K562 (cell line): ENCODE measurements at regions not wholly inside any gene's neighbourhood (a gene's known extent, or its start where the extent isn't known, plus 50 kb on each side); places are given as distances from the start of the nearest gene placed in this dataset.

ENCODE experiments used
- ATAC-seq: fragments of 200-7000 bp; cut with Tn5 transposase; 3 replicates; pipeline ENCODE4 v1.9.1; 2020; ENCODE audit warnings: moderate library complexity
- BruUV-seq: library from RNA; stranded (reverse); fragments of 400-500 nt; replicated peaks from 2 replicates; lab custom pipeline; 2021; lab: Mats Ljungman, UMichigan
- CTCF ChIA-PET: fragments of 300-600 bp; formaldehyde crosslinking; extraction: SDS; loops from one replicate; lab custom pipeline; 2021; ENCODE audit warnings: low intra/inter-chr PET ratio; lab: Yijun Ruan, JAX
- POLR2A ChIA-PET: fragments of 300-600, 350-650 bp; sonication (Branson Sonifier 250); formaldehyde crosslinking; extraction: SDS; loops from one replicate; lab custom pipeline; 2021; ENCODE audit warnings: antibody characterized with exemption, inconsistent platforms; lab: Yijun Ruan, JAX
- DNase-seq, 4 experiments: peaks; one replicate each; pipeline versions ENCODE4 v3.0.0 to v3.0.0-alpha.2; 2011 to 2018; ENCODE audit warnings: low spot score in 3 of 4, mixed read lengths in 3 of 4; ENCODE audit errors: extremely low read depth in 1 of 4
- FAIRE-seq: peaks from 2 replicates; lab custom pipeline; 2011; peaks lifted over from hg19 to GRCh38; lab: Jason Lieb, UNC
- H2AFZ ChIP-seq: 2 replicates; pipeline ENCODE4 v1.6.0; 2011; ENCODE audit warnings: low read depth, low read length, control low read depth, inconsistent platforms
- H3K27ac ChIP-seq: fragments of 200-600 bp; 3 replicates; pipeline ENCODE4 v1.8.0; 2011; ENCODE audit warnings: low read depth, mild to moderate bottlenecking, control low read depth, inconsistent platforms, low read length, moderate library complexity, mixed read lengths; ENCODE audit errors: extremely low read depth
- H3K27me3 ChIP-seq, 2 experiments: fragments of 300-600 bp in 1 of 2; 2 replicates in 1 of 2; 3 replicates in 1 of 2; pipeline versions ENCODE4 v1.6.0 to v1.8.0; 2011; ENCODE audit warnings: inconsistent platforms in 2 of 2, low read length in 2 of 2, mild to moderate bottlenecking in 1 of 2, mixed read lengths in 1 of 2, moderate library complexity in 1 of 2; ENCODE audit not compliant: control insufficient read depth in 2 of 2, insufficient read depth in 2 of 2
- H3K36me3 ChIP-seq: fragments of 300-600 bp; 3 replicates; pipeline ENCODE4 v1.8.0; 2011; ENCODE audit warnings: mild to moderate bottlenecking, low read length, inconsistent platforms; ENCODE audit not compliant: control insufficient read depth, insufficient read depth
- H3K4me1 ChIP-seq, 2 experiments: fragments of 200-600 bp in 1 of 2; replicated peaks in 1 of 2; 2 replicates in 1 of 2; 3 replicates in 1 of 2; pipeline versions ENCODE4 v1.5.1 to v1.8.0; 2011; ENCODE audit warnings: inconsistent platforms in 2 of 2, low read length in 2 of 2, mild to moderate bottlenecking in 1 of 2, mixed read lengths in 1 of 2, moderate library complexity in 1 of 2; ENCODE audit not compliant: control insufficient read depth in 2 of 2, insufficient read depth in 2 of 2
- H3K4me2 ChIP-seq: 2 replicates; pipeline ENCODE4 v1.6.1; 2011; ENCODE audit warnings: low read length, control low read depth, inconsistent platforms, mixed read lengths; ENCODE audit not compliant: insufficient read depth
- H3K4me3 ChIP-seq: fragments of 200-600 bp; sonication (generic), shearing (Covaris generic); 2 replicates; pipeline ENCODE4 v1.5.1; 2016; ENCODE audit warnings: control low read depth, inconsistent platforms
- H3K79me2 ChIP-seq: fragments of 200-600 bp; 3 replicates; pipeline ENCODE4 v1.8.0; 2011; ENCODE audit warnings: low read length, inconsistent platforms; ENCODE audit not compliant: control insufficient read depth, insufficient read depth
- H3K9ac ChIP-seq, 2 experiments: 2 replicates each; pipeline versions ENCODE4 v1.6.0 to v1.6.1; 2011; ENCODE audit warnings: low read depth in 2 of 2, low read length in 2 of 2, control low read depth in 1 of 2, inconsistent platforms in 1 of 2, mild to moderate bottlenecking in 1 of 2, mixed read lengths in 1 of 2; ENCODE audit not compliant: insufficient read depth in 1 of 2
- H3K9me1 ChIP-seq: one replicate; pipeline ENCODE4 v1.6.0; 2011; ENCODE audit warnings: inconsistent platforms, mild to moderate bottlenecking, low read length, moderate library complexity; ENCODE audit not compliant: control insufficient read depth, insufficient read depth
- H3K9me3 ChIP-seq: replicated peaks from 2 replicates; pipeline ENCODE4 v1.5.1; 2011; ENCODE audit warnings: low read depth, low read length, inconsistent platforms; ENCODE audit not compliant: control insufficient read depth, insufficient read depth
- H4K20me1 ChIP-seq: replicated peaks from 2 replicates; pipeline ENCODE4 v1.6.1; 2011; ENCODE audit warnings: low read length, inconsistent platforms, mixed read lengths; ENCODE audit not compliant: control insufficient read depth, insufficient read depth
- E2F1 ChIP-seq: sonication (generic); formaldehyde crosslinking; IDR thresholded peaks from 2 replicates; pipeline ENCODE4 v1.8.1; 2023; ENCODE audit warnings: mild to moderate bottlenecking, missing genetic modification reagents, moderate library complexity
- E2F4 ChIP-seq: sonication (generic); formaldehyde crosslinking; IDR thresholded peaks from 2 replicates; pipeline ENCODE4 v1.8.0; 2022; ENCODE audit warnings: mild to moderate bottlenecking, low read depth, missing genetic modification reagents
- ETV1 ChIP-seq: fragments of 450-650 bp; conservative IDR thresholded peaks from 2 replicates; pipeline ENCODE4 v1.6.1; 2016; ENCODE audit warnings: missing genetic modification characterization, control low read depth, low read depth, missing compliant biosample characterization
- GATA2 ChIP-seq: sonication (generic); formaldehyde crosslinking; IDR thresholded peaks from 2 replicates; pipeline ENCODE4 v1.4.0; 2020; ENCODE audit warnings: mild to moderate bottlenecking, missing genetic modification reagents
- MTA2 ChIP-seq: fragments of 450-650 bp; IDR thresholded peaks from 2 replicates; pipeline ENCODE4 v1.6.1; 2016; ENCODE audit warnings: low read depth
- MXI1 ChIP-seq: IDR thresholded peaks from 2 replicates; pipeline ENCODE4 v1.6.1; 2011; ENCODE audit warnings: low read depth, mild to moderate bottlenecking, improper control_type of control experiment, low read length
- PHB2 ChIP-seq: fragments of 450-650 bp; IDR thresholded peaks from 2 replicates; pipeline ENCODE4 v1.6.1; 2017; ENCODE audit warnings: low read depth
- PHF20 ChIP-seq: fragments of 450-650 bp; IDR thresholded peaks from 2 replicates; pipeline ENCODE4 v1.6.1; 2018; ENCODE audit not compliant: partially characterized antibody
- STAT5A ChIP-seq: IDR thresholded peaks from 2 replicates; pipeline ENCODE4 v1.6.1; 2012; ENCODE audit warnings: low read length, inconsistent platforms, borderline replicate concordance
- TCF7 ChIP-seq: sonication (generic); IDR thresholded peaks from 2 replicates; pipeline ENCODE4 v1.6.1; 2016; ENCODE audit warnings: antibody characterized with exemption, borderline replicate concordance
- ZBTB7A ChIP-seq: IDR thresholded peaks from 2 replicates; pipeline ENCODE4 v1.6.1; 2011; ENCODE audit warnings: low read depth, mild to moderate bottlenecking, low read length, moderate library complexity, borderline replicate concordance; ENCODE audit not compliant: control insufficient read depth
- ZNF274 ChIP-seq: IDR thresholded peaks from 2 replicates; pipeline ENCODE4 v1.6.1; 2011; ENCODE audit warnings: low read depth, mild to moderate bottlenecking, low read length, moderate library complexity, borderline replicate concordance
- ZNF277 ChIP-seq: fragments of 250-450 bp; sonication (Bioruptor Pico); IDR thresholded peaks from 2 replicates; pipeline ENCODE4 v1.8.0; 2022; ENCODE audit warnings: inconsistent platforms, mild to moderate bottlenecking, moderate library complexity, borderline replicate concordance
- ZNF583 ChIP-seq: fragments of 250-450 bp; sonication (Bioruptor Pico); IDR thresholded peaks from 2 replicates; pipeline ENCODE4 v1.4.0; 2020
- ZNF699 ChIP-seq: fragments of 250-450 bp; sonication (Bioruptor Pico); IDR thresholded peaks from 2 replicates; pipeline ENCODE4 v1.8.0; 2021; ENCODE audit warnings: mild to moderate bottlenecking, moderate library complexity; ENCODE audit not compliant: insufficient replicate concordance
- WGBS: fragments of 100-300 bp; shearing (Covaris generic); methylation state at CpG from one replicate; pipeline ENCODE4 v1.1.6; 2016; ENCODE audit warnings: low coverage, mixed read lengths; ENCODE audit not compliant: insufficient coverage; ENCODE audit errors: missing lambda C conversion rate; 5-methylcytosine and 5-hydroxymethylcytosine counted together
- in situ Hi-C: fragments of 300-500 bp; cut with MboI; formaldehyde crosslinking; loops from 4 replicates; pipeline ENCODE4 v1.15.0; 2018; ENCODE audit warnings: inconsistent platforms, mixed read lengths
- intact Hi-C: fragments of 100-400 bp; cut with micrococcal nuclease; formaldehyde crosslinking; loops from 2 replicates; pipeline ENCODE4 v1.14.2; 2022

DNA sequence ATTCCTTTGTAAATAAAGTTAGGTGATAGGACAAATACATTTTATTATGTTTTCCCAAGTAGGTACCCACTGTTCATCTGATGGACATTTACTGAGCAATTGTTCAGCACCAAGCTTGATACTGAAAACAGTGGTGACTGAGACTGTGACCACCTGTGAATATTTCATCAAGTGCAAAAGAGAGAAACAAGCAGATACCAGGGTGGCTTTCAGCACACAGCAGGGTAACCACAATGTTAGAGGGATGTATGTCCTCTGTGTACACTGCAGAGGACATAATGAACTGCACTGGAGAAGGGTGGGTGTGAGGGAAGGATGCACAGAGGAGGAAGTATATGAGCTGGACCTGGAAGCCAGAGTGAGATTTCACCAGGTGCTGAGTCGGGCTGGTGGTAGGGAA lies 411.8 kb downstream of the RAD51AP2 start:
- in situ Hi-C loops: no loop called here
- Histone ChIP-seq H2AFZ (no peak overlapping the region), H4K20me1 (no peaks in the 10 kb centered on the region), H3K27me3 (no peaks in the 10 kb centered on the region; a peak in 1 of 5 replicates), H3K79me2 (no peaks in the 10 kb centered on the region), H3K9me3 (no peaks in the 10 kb centered on the region), H3K4me3 (no peak overlapping the region), H3K4me2 (no peak overlapping the region), H3K4me1 (no peaks in the 10 kb centered on the region; a peak in 1 of 5 replicates), H3K9ac (no peak overlapping the region)
- WGBS: 0% methylated on average over 1 of the region's 1 CpG
- ATAC-seq: no peak
- intact Hi-C loops: no loop called here
- no peak for DNase-seq
- POLR2A ChIA-PET: no interaction called here
- TF ChIP-seq PHB2 (no peak), E2F4 (no peak), GATA2 (CRISPR knock-in tag) (no peak), MTA2 (no peak), ZNF274 (no peak), ZBTB7A (no peak), ZNF583 (CRISPR knock-in tag) (no peak), PHF20 (no peak), STAT5A (no peak), ZNF699 (CRISPR knock-in tag) (no peak), TCF7 (no peak), ETV1 (no peak), E2F1 (CRISPR knock-in tag) (no peak), ZNF277 (no peak), MXI1 (no peak)
- TF ChIP-seq, all 486 proteins: peak for 0
- no peak for FAIRE-seq
- no TSS peak for BruUV-seq
- H3K27ac ChIP-seq: no peak overlapping the region
- H3K36me3 ChIP-seq: no peaks in the 10 kb centered on the region
- CTCF ChIA-PET: no interaction called here
- H3K9me1 ChIP-seq: no peaks in the 10 kb centered on the region
